HCT116 (cell line): ENCODE measurements at regions not wholly inside any gene's neighbourhood (a gene's known extent, or its start where the extent isn't known, plus 50 kb on each side); places are given as distances from the start of the nearest gene placed in this dataset.

ENCODE experiments used
- ATAC-seq: fragments of 200-7000 bp; cut with Tn5 transposase; 2 replicates; pipeline ENCODE4 v1.9.1; 2020; ENCODE audit warnings: mild to moderate bottlenecking, moderate library complexity
- BruUV-seq: library from RNA; stranded (reverse); fragments of 400-500 nt; replicated peaks from 2 replicates; lab custom pipeline; 2021; lab: Mats Ljungman, UMichigan
- CTCF ChIA-PET: fragments of 300-600 bp; sonication (Branson Sonifier 250); formaldehyde crosslinking; loops from one replicate; lab custom pipeline; 2021; ENCODE audit warnings: antibody characterized with exemption; lab: Charles Lee
- POLR2A ChIA-PET: fragments of 300-600, 350-600 bp; sonication (Branson Sonifier 250); formaldehyde crosslinking; loops from one replicate; lab custom pipeline; 2021; ENCODE audit warnings: antibody characterized with exemption; lab: Charles Lee
- RAD21 ChIA-PET, 2 experiments: fragments of 300-600 bp; sonication (Branson Sonifier 250); formaldehyde crosslinking; loops; one replicate each; lab custom pipeline; 2023; ENCODE audit warnings: low total read pairs in 2 of 2; ENCODE audit not compliant: uncharacterized antibody in 2 of 2, unreplicated experiment in 2 of 2, low non-redundant PET in 1 of 2; lab: Charles Lee
- DNase-seq: peaks from one replicate; pipeline ENCODE4 v3.0.0-alpha.2; 2010; ENCODE audit warnings: low read depth, low spot score
- H2AFZ ChIP-seq: fragments of 200-600 bp; shearing (Covaris generic), sonication (generic); 2 replicates; pipeline ENCODE4 v1.6.1; 2017; ENCODE audit warnings: low read depth, mixed run types, mixed read lengths, antibody characterized with exemption, low read length; ENCODE audit not compliant: poor library complexity, severe bottlenecking
- H3K27ac ChIP-seq: 2 replicates; pipeline ENCODE4 v1.5.1; 2012; ENCODE audit warnings: low read depth, low read length
- H3K27me3 ChIP-seq: fragments of 200-600 bp; sonication (generic); 2 replicates; pipeline ENCODE4 v1.6.1; 2016; ENCODE audit warnings: mixed run types, low read length, mixed read lengths; ENCODE audit not compliant: insufficient read depth
- H3K36me3 ChIP-seq, 2 experiments: fragments of 200-500 bp in 1 of 2; fragments of 200-600 bp in 1 of 2; sonication (Bioruptor generic) in 1 of 2; sonication (generic) in 1 of 2; 2 replicates each; pipeline versions ENCODE4 v1.5.1 to v1.6.1; 2014 to 2016; ENCODE audit warnings: low read length in 2 of 2, inconsistent platforms in 1 of 2, mixed read lengths in 1 of 2, mixed run types in 1 of 2; ENCODE audit not compliant: insufficient read depth in 2 of 2, control insufficient read depth in 1 of 2
- H3K4me1 ChIP-seq, 2 experiments: fragments of 200-600 bp in 1 of 2; sonication (generic) in 1 of 2; 2 replicates each; pipeline versions ENCODE4 v1.5.1 to v1.6.1; 2012 to 2017; ENCODE audit warnings: low read length in 2 of 2, inconsistent platforms in 1 of 2, mild to moderate bottlenecking in 1 of 2, mixed read lengths in 1 of 2, mixed run types in 1 of 2, moderate library complexity in 1 of 2; ENCODE audit not compliant: insufficient read depth in 2 of 2, control insufficient read depth in 1 of 2
- H3K4me2 ChIP-seq: fragments of 200-600 bp; sonication (generic); 2 replicates; pipeline ENCODE4 v1.6.1; 2017; ENCODE audit warnings: mixed run types, low read length, mixed read lengths
- H3K4me3 ChIP-seq, 2 experiments: fragments of 200-600 bp in 1 of 2; sonication (generic) in 1 of 2; replicated peaks in 1 of 2; 2 replicates each; pipeline ENCODE4 v1.5.1; 2011 to 2016; ENCODE audit warnings: low read length in 2 of 2, control low read depth in 1 of 2, low read depth in 1 of 2, mild to moderate bottlenecking in 1 of 2, mixed read lengths in 1 of 2, mixed run types in 1 of 2
- H3K79me2 ChIP-seq: fragments of 200-600 bp; sonication (generic); 2 replicates; pipeline ENCODE4 v1.6.1; 2017; ENCODE audit warnings: mild to moderate bottlenecking, mixed run types, low read length, moderate library complexity, mixed read lengths; ENCODE audit not compliant: insufficient read depth
- H3K9ac ChIP-seq: fragments of 200-600 bp; sonication (generic); 2 replicates; pipeline ENCODE4 v1.6.1; 2016; ENCODE audit warnings: low read length, mixed read lengths
- H3K9me2 ChIP-seq: fragments of 200-600 bp; sonication (generic), shearing (Covaris generic); 2 replicates; pipeline ENCODE4 v1.6.1; 2017; ENCODE audit warnings: mixed run types, mild to moderate bottlenecking, moderate library complexity; ENCODE audit not compliant: insufficient read depth
- H3K9me3 ChIP-seq, 2 experiments: fragments of 200-500 bp in 1 of 2; fragments of 200-600 bp in 1 of 2; sonication (Bioruptor generic) in 1 of 2; sonication (generic) in 1 of 2; 2 replicates each; pipeline ENCODE4 v1.6.1; 2014 to 2017; ENCODE audit warnings: low read length in 2 of 2, mixed read lengths in 2 of 2, inconsistent platforms in 1 of 2, low read depth in 1 of 2, mild to moderate bottlenecking in 1 of 2, mixed run types in 1 of 2, moderate library complexity in 1 of 2; ENCODE audit not compliant: control insufficient read depth in 1 of 2, insufficient read depth in 1 of 2
- H4K20me1 ChIP-seq: fragments of 200-600 bp; sonication (generic), shearing (Covaris generic); 2 replicates; pipeline ENCODE4 v1.6.1; 2017; ENCODE audit warnings: mixed run types, mild to moderate bottlenecking, moderate library complexity; ENCODE audit not compliant: insufficient read depth
- ATF3 ChIP-seq: IDR thresholded peaks from 2 replicates; pipeline ENCODE4 v1.6.1; 2012
- CBX3 ChIP-seq: IDR thresholded peaks from 2 replicates; pipeline ENCODE4 v1.6.1; 2012; ENCODE audit warnings: low read depth
- CEBPB ChIP-seq: IDR thresholded peaks from 2 replicates; pipeline ENCODE4 v1.6.1; 2012; ENCODE audit warnings: low read depth
- CTCF ChIP-seq, 3 experiments: fragments of 200-600 bp in 1 of 3; sonication (generic) in 1 of 3; IDR thresholded peaks in 2 of 3; conservative IDR thresholded peaks in 1 of 3; 2 replicates each; pipeline ENCODE4 v1.5.1; 2012 to 2017; ENCODE audit warnings: low read depth in 2 of 3, low read length in 2 of 3, antibody characterized with exemption in 1 of 3, borderline replicate concordance in 1 of 3, control low read depth in 1 of 3, mild to moderate bottlenecking in 1 of 3, mixed read lengths in 1 of 3, mixed run types in 1 of 3, moderate library complexity in 1 of 3; ENCODE audit not compliant: insufficient read depth in 1 of 3
- EGR1 ChIP-seq: IDR thresholded peaks from 2 replicates; pipeline ENCODE4 v1.6.1; 2012; ENCODE audit warnings: low read depth
- ELF1 ChIP-seq: IDR thresholded peaks from 2 replicates; pipeline ENCODE4 v1.6.1; 2012; ENCODE audit warnings: low read depth, borderline replicate concordance
- EZH2 ChIP-seq: fragments of 200-600 bp; sonication (generic); IDR thresholded peaks from 2 replicates; pipeline ENCODE4 v1.6.1; 2017; ENCODE audit warnings: antibody characterized with exemption, mixed run types
- EZH2phosphoT487 ChIP-seq: fragments of 200-600 bp; IDR thresholded peaks from 2 replicates; pipeline ENCODE4 v1.6.1; 2018; ENCODE audit warnings: antibody characterized with exemption, borderline replicate concordance
- POLR2A ChIP-seq: IDR thresholded peaks from 2 replicates; pipeline ENCODE4 v1.7.0; 2011; ENCODE audit warnings: borderline replicate concordance; ENCODE audit not compliant: insufficient read depth, insufficient read length; ENCODE audit errors: extremely low read depth
- POLR2AphosphoS5 ChIP-seq: IDR thresholded peaks from 2 replicates; pipeline ENCODE4 v1.6.1; 2011; ENCODE audit warnings: mild to moderate bottlenecking, low read depth, low read length, moderate library complexity
- RAD21 ChIP-seq: IDR thresholded peaks from 2 replicates; pipeline ENCODE4 v1.6.1; 2012; ENCODE audit warnings: low read depth, mild to moderate bottlenecking
- SIN3A ChIP-seq: IDR thresholded peaks from 2 replicates; pipeline ENCODE4 v1.6.1; 2012; ENCODE audit warnings: low read depth
- ZNF274 ChIP-seq: fragments of 200-500 bp; sonication (Bioruptor generic); IDR thresholded peaks from 2 replicates; pipeline ENCODE4 v1.6.1; 2014; ENCODE audit warnings: mild to moderate bottlenecking, low read depth, low read length, inconsistent platforms
- intact Hi-C: fragments of 100-400 bp; cut with micrococcal nuclease; formaldehyde crosslinking; loops from 2 replicates; pipeline ENCODE4 v1.10.0; 2022
- TF ChIP-seq, protein P1 (sequence below): IDR thresholded peaks from 2 replicates; pipeline ENCODE4 v1.6.1; 2011; ENCODE audit warnings: mild to moderate bottlenecking, low read length, moderate library complexity; ENCODE audit not compliant: insufficient replicate concordance; ENCODE audit errors: extremely low read depth

DNA sequence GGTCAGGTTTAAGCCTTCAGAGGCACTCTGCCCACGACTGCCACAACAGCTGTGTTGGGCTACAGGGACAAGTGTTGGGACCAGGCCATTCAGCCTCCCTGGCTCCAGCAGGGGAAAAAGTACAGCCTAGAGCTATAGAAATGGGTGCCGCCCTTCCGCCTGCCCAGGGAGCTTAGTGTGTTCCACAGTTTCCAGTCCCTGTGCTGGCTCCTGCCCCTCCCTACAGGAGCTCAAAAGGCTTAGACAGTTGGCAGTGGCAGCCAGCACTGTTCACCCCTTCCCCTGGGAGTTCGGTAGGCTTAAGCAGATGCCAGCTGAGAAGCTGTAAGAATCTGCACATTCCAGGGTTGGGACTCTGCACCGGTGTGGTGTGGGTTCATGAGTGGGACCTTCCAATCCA lies 408.2 kb upstream of the INTU start:
- RAD21 ChIA-PET: no interaction called here
- Histone ChIP-seq H3K4me1 (no peaks in the 10 kb centered on the region), H3K4me2 (no peak overlapping the region), H3K27ac (no peak overlapping the region), H3K27me3 (no peaks in the 10 kb centered on the region), H3K9ac (no peak overlapping the region), H3K9me3 (no peaks in the 10 kb centered on the region), H3K9me2 (no peaks in the 10 kb centered on the region), H3K4me3 (no peak overlapping the region), H2AFZ (no peak overlapping the region), H4K20me1 (no peaks in the 10 kb centered on the region), H3K79me2 (no peaks in the 10 kb centered on the region), H3K36me3 (no peaks in the 10 kb centered on the region)
- intact Hi-C loops: no loop called here
- BruUV-seq: no TSS peak
- CTCF ChIA-PET: no interaction called here
- ATAC-seq (no peak), DNase-seq (no peak)
- TF ChIP-seq EZH2 (no peak), POLR2AphosphoS5 (no peak), ZNF274 (no peak), ATF3 (no peak), EGR1 (no peak), CEBPB (no peak), EZH2phosphoT487 (no peak)
- POLR2A ChIA-PET: no interaction called here

GRCh38 chr4:127229855-127230608 lies 402.7 kb upstream of the INTU start:
- Histone ChIP-seq H3K27me3 (no peaks in the 10 kb centered on the region), H3K4me2 (no peak overlapping the region), H2AFZ (no peak overlapping the region), H3K36me3 (no peaks in the 10 kb centered on the region), H3K9me3 (no peaks in the 10 kb centered on the region), H4K20me1 (no peaks in the 10 kb centered on the region), H3K4me1 (no peaks in the 10 kb centered on the region), H3K9ac (no peak overlapping the region), H3K9me2 (no peaks in the 10 kb centered on the region), H3K4me3 (no peak overlapping the region), H3K27ac (no peak overlapping the region), H3K79me2 (no peaks in the 10 kb centered on the region)
- ChIA-PET RAD21 (no interaction called here), POLR2A (no interaction called here), CTCF (no interaction called here)
- DNase-seq (no peak), ATAC-seq (no peak)
- intact Hi-C loops: no loop called here
- TF ChIP-seq ELF1 (no peak), RAD21 (no peak), ATF3 (no peak), EGR1 (no peak), POLR2AphosphoS5 (no peak), EZH2phosphoT487 (no peak), SIN3A (no peak), CBX3 (no peak), POLR2A (no peak), CTCF (IDR thresholded peaks at IDR 0.05 in 2 of 3, conservative IDR thresholded peaks at IDR 0.05 in 1 of 3; ENCODE audit: borderline replicate concordance in 1 of 3, insufficient read depth in 1 of 3, low read depth in 2 of 3, low read length in 2 of 3) (no peak)
- TF ChIP-seq, protein P1, sequence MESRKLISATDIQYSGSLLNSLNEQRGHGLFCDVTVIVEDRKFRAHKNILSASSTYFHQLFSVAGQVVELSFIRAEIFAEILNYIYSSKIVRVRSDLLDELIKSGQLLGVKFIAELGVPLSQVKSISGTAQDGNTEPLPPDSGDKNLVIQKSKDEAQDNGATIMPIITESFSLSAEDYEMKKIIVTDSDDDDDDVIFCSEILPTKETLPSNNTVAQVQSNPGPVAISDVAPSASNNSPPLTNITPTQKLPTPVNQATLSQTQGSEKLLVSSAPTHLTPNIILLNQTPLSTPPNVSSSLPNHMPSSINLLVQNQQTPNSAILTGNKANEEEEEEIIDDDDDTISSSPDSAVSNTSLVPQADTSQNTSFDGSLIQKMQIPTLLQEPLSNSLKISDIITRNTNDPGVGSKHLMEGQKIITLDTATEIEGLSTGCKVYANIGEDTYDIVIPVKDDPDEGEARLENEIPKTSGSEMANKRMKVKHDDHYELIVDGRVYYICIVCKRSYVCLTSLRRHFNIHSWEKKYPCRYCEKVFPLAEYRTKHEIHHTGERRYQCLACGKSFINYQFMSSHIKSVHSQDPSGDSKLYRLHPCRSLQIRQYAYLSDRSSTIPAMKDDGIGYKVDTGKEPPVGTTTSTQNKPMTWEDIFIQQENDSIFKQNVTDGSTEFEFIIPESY: no peak
- no TSS peak for BruUV-seq
